ENCODE measurements at regions not wholly inside any gene's neighbourhood (a gene's known extent, or its start where the extent isn't known, plus 50 kb on each side); places are given as distances from the start of the nearest gene placed in this dataset.

DNA sequence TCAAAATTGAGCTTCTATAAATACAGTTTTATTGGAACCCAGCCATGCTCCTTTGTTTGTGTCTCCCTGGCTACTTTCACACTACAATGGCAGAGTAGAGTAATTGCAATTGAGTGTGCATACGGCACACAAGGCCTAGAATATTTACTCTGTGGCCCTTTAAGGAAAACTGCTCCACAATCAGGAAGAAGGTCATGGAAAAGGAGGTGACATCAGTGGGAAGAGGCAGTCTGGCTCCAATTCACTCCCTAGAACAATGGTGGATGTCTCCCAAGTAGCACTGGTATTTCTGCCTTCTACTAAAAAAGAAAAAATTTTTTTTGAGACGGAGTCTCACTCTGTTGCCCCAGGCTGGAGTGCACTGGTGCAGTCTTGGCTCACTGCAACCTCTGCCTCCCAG, 51.3 kb downstream of the KRTAP19-8 start (continued):
- TF ChIP-seq SUZ12 (IDR thresholded peaks at IDR 0.05; ENCODE audit: low read length) = no peak
- TF ChIP-seq POLR2A (IDR thresholded peaks at IDR 0.05; ENCODE audit: control extremely low read depth in 1 of 2, low read depth in 2 of 2, low read length in 2 of 2) = no peak
- no peak for TF ChIP-seq TEAD4 (IDR thresholded peaks at IDR 0.05; ENCODE audit: low read depth, low read length)
- TF ChIP-seq RNF2 (IDR thresholded peaks at IDR 0.05; ENCODE audit: borderline replicate concordance, low read depth, low read length, missing control alignments, poor library complexity, severe bottlenecking) = no peak
